Stimulated activated CD4-positive, alpha-beta T cell treated with anti-CD3 and anti-CD28 coated beads, Interleukin-4, amount 100 ng/mL, for 24 hours (primary cell): ENCODE measurements at regions not wholly inside any gene's neighbourhood (a gene's known extent, or its start where the extent isn't known, plus 50 kb on each side); places are given as distances from the start of the nearest gene placed in this dataset.
"Not testable (repeated sequence)": the region's sequence is repeated elsewhere in the genome, so short reads cannot be mapped to it uniquely, and the experiment has no call there.

Source experiments
- DNase-seq: peaks from one replicate; pipeline ENCODE4 v3.0.0-alpha.2; 2020

DNA sequence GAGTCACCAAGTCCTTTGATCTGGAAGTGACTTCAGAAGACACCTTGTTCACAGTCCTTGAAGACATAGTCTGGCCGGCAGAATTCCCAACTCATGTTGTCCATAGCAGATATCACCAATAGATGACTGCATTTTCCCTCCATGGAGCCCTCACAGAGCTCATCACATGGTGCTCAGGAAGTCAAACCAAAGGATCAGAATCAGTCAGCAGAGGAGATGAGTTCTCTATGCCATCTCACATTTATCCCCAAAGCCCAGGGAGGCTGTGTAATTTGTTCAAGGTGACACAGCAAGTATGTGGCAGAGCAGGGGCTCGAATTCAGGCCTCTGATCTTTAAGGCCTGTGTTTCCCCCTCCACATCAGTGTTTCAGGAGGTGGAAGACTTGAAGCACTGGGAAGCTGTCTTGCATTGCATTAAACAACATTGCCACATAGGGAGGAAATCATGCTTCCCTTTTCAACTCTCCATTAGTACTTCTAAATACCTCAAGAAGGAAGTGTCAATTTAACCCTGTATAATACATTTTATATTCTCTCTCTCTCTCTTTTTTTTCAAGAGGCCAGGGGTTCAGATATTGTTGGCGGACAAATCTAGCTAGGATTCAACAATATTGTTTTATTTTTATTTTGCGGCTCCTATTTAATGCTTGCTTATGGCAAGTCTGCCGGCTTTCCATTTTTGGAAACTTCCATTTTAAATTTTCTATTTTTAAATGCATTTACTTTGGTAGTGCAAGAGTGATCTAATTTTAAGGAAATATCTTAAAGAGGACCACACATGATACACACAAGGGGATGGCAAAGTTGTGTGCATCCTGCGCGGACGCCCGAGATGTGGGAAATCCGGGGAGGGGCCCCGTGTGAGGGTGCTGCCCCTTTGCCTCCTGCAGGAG lies 61.9 kb downstream of the NPIPB5 start:
- not testable (repeated sequence) for DNase-seq

- not testable (repeated sequence) for DNase-seq
Measured at GRCh38 chr16:22573225-22573530, 62.5 kb downstream of the NPIPB5 start.

DNA sequence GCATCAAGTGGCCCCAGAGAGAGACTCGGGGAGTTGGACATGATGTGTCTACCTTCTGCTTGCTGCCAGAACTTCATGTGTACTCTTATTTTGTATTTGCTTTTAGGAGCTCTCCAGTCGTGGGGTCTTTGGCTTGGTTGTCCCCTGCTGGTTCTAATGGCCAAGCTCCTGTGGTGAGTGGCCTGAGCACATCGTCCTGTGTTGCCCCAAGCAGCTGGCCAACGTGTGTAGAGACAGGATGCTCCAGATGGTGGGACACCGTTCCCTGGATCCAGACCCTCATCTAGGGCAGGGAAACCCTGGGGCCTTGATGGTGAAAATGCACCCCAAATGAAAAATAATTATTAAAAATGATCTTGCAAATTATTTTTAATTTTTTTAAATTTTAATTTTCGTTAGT lies 65.8 kb downstream of the NPIPB5 start:
- DNase-seq: not testable (repeated sequence)

DNA sequence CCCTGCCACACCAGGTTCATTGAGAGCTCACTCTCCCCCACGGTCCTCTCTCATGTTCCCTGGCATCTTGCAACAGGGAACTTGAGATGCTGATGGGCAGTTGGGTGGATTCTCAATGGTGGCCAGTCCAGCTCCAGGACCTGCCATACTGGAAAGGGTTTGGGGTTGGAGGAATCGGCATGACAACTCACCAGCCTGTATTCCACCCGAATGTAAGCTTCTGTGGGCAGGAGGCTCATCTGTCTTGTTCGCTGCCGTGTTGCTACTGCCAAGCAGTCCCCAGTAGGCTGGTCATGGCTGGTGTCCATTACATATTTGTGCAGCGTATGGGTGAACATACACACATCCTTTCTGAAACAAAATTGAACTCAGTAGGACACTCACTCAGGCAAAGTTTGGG lies 72.5 kb downstream of the NPIPB5 start:
- DNase-seq: not testable (repeated sequence)

- not testable (repeated sequence) for DNase-seq
Measured at GRCh38 chr16:22584459-22584858, 73.8 kb downstream of the NPIPB5 start.

- not testable (repeated sequence) for DNase-seq
Measured at GRCh38 chr16:22584941-22585340, 74.2 kb downstream of the NPIPB5 start.

DNA sequence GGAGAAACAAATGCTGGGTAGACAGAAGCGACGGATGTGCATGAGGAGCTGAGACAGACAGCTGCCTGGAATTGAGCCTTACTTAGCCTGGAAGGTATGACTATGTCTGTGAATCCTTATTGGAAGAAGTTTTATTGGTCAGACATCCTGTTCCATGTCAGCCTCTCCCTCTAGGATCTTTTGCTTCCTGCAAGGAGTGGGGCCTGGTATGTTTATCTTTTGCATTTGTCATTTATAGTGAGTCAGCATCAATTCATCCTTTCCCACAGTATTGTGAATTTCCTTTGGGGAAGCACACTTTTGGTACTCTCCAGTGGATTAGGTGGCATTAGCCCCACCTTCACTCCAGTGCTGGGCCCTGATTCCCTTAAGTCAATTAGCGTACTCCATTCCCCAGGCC lies 74.7 kb downstream of the NPIPB5 start:
- DNase-seq: not testable (repeated sequence)

GRCh38 chr16:22586732-22587131 lies 76.0 kb downstream of the NPIPB5 start:
- DNase-seq: not testable (repeated sequence)

DNA sequence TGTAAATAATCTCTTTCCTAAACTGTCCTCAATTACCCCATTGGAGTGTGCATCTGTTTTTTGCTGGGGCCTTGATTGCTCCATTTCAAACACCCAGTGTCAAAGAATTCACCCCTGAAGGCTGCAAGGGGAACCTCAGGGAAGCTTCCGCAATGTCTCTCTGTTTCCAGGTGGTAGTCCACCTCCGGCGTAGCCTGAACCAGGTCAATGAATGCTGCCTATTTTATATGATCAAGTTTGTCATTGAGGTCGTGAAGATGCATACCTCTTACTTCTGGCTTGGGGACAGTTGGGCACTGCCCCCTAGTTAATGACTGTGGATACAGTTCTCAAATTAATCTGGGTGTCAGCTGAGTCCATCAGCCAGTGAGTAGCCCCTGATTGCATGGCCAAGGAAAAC lies 79.1 kb downstream of the NPIPB5 start:
- DNase-seq: not testable (repeated sequence)

DNA sequence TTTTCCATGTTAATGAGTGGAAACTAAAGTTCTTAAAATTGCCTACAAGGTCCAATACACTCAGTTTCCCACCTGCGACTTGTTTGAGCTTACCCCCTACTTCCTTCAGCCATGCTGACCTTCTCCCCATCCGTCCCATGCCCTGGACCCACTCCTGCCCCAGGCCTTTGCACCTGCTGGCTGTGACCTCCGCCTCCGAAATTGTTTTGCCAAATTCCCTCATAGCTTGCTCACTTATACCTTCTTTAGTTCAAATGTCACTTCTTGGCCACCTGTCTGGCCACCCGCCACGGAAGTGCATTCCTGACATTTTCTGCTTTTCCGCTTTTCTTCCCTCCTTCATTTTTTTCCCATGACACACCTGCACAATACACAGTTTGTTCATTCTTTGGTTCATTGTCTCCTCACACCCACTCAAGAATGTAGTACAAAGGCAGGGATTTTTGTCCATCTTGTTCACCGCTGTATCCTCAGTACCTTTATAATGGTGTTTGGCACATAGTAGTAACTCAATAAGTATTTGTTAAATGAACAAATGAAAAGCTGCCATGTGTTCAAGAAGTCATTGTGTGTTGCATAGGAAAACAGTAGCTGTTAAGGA lies 85.9 kb downstream of the NPIPB5 start:
- DNase-seq: not testable (repeated sequence)

GRCh38 chr16:22603744-22604143 lies 93.1 kb downstream of the NPIPB5 start:
- not testable (repeated sequence) for DNase-seq

DNA sequence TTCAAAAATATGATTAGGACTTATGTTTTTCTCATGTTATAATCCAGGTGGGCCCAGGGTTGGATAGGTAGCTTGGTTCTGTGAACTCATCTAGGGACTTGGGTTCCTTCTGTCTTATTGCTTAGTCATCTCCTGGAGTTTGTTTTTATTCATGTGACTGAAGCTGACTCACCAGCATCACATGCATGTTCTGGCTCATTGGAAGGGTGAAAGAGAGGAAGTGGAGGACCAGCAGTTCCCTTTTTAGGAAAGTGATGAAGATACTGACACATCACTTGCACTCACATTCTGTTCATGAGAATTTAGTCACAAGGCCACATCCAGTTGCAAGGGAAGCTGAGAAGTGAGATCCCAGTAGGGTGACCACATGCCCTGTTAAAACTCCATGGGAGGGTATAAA lies 95.9 kb downstream of the NPIPB5 start:
- DNase-seq: not testable (repeated sequence)

DNA sequence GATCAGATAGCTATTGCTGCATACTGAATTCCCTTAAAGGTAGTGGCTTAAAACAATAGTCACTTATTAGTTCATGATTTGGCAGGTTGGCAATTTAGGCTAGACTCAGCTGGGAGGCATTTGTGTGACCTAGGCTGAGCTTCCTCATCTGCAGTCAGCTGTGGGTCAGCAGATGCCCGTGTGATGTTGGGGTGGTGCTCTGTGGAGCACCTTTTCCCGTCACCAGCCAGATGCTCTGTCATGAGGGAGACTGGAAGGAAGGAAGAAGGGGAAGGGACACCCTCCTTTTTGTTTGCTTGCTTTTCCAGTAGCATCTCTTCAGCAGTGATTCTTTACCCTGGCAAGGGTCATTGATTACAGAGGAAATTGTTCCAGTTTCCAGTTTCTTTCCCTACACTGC lies 99.1 kb downstream of the NPIPB5 start:
- DNase-seq: not testable (repeated sequence)

DNA sequence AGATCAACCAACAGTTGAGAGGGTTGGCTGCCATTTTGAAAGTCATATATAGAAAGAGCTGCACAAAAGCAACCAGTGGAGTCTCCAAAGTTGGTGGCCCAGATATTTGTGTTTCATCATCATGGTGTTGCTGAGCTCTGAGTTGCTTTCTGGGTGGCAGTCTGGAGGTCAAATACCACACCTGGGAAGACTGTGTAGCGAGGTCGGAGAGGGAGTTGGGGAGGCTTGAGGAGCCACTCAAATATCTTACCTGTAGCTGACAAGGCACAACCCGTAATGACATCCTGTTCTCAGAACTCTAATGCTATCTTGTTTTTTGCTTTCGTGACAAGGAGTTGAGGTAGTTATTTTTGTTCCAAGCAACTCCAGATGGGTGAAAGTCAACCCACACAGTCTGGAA lies 100.4 kb downstream of the NPIPB5 start:
- not testable (repeated sequence) for DNase-seq

DNA sequence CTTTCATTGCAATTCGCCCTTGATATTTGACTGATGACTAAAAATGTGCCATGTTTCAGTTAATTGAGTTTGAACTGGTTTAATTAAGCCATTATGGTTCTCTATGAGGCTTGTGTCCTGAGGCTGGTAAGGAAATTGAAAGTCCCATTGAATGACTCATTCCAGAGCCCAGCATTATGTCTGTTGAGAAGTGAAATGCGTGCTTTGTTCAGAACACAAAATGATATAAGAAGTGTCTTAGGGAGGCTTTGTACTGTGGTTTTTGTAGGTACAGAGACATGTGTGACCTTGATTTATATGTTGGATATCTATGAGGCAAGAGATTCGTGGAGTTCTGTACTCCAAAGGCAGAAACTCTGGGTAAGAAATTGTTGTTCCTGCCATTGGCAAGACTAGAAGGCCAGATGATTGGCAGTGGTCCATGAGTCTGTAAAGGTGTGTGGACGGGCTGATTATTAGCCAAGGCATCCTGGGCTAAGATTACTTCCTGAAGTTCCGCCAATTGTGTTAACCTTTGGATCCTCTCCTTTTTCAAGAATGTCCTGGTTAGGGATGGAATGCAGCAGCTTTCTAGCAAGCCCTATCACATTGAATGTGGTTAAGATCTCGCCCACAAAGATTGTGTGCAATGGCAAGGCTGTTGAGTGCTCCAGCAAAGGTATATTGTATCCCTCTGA lies 103.7 kb downstream of the NPIPB5 start:
- DNase-seq: no peak

- DNase-seq: no peak
Measured at GRCh38 chr16:22618842-22619241, 108.2 kb downstream of the NPIPB5 start.

GRCh38 chr16:22621586-22622155 lies 111.0 kb downstream of the NPIPB5 start:
- DNase-seq: no peak

DNA sequence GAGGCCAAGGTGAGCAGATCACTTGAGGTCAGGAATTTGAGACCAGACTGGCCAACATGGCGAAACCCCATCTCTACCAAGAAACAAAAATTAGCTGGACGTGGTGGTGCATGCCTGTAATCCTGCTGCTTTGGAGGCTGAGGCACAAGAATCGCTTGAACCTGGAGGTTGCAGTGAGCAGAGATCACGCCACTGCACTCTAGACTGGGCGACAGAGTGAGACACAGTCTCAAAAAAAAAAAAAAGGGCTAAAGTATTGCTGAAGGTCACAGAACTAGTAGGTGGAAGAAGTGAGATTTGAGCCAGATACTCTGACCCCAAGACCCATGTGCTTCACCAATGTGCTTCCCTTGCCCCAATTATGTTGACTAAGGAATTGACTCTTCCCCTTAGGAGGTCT lies 112.0 kb downstream of the NPIPB5 start:
- DNase-seq: no peak

DNA sequence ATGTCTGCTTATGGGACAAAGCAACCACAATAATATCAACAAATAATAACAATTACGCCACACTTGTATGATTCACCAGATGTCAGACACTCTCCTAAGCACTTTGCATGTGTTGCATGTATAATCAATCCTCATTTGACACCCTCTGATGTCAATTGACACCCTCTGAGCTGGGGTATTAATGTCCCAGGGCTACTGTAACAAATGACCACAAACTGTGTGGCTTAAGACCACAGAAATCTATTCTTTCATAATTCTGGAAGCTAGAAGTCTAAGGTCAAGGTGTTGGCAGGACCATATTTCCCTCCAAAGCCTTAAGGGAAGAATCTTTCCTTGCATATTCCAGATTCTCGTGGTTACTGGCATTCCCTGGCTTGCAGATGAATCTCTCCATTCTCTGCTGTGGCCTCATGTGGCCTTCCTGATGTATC lies 112.7 kb downstream of the NPIPB5 start:
- no peak for DNase-seq

DNA sequence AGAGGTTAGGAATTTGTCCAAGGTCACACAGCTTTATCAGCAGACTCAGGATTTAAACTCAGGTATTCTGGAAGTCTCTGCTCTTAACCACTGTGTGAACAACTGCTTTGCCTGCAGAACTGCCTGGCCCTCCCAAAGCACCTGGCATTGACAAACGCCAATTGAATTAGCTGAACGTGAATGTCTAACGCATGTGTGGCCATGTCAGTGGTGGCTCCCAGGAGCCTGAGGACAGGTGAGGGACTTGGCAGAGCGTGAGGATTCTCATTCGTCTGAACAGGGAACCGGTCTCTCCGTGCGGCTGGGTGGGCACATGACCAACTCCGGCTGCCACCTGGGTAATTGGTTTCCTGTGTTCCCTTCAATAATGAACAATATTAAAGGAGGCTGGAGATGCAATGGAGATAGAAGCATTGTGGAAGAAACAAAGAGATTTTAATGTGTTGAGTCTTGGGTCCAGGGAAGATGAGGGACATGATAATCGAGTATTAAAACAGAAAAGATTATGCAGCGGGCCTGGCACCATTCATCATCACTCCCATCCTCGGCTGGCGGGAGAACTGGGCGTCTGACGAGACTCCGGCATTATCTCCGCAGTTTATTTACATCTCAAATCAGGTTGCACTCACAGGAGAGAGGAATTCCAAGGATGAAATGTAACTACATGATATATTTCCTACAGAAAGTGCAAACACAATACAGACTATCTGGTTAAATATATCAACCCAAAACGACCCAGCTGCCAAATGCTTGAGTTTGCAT lies 113.5 kb downstream of the NPIPB5 start:
- no peak for DNase-seq

DNA sequence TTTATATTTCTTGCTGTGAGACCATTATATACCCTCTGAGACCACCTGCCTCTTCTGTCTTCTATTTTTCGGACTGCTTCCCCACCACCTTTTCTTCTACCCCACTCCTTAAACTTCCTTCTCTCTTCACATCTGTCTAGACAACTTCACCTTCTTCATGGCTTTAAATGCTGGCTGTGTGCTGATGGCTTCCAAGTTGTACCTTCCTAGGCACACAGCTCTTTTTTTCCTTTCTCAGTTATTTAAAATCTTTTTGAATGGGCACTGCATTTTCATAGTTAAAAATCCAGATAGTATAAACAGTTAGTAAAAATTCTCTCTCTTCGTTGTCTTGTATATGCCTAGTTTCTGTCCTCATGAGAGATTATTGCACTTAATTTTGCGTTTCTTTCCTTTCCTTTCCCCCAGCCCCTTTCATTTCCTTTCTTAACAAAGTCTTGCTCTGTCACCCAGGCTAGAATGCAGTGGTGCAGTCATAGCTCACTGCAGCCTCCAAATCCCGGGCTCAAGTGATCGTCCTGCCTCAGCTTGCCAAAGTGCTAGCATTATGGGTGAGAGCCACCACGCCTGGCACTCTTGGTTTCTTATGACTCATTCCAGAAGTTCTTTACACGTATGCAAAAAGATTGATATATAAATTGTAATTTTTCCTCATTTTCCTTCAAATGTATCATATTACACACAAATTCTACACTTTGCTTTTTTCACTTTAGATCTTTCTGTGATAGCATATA lies 114.3 kb downstream of the NPIPB5 start:
- no peak for DNase-seq

DNA sequence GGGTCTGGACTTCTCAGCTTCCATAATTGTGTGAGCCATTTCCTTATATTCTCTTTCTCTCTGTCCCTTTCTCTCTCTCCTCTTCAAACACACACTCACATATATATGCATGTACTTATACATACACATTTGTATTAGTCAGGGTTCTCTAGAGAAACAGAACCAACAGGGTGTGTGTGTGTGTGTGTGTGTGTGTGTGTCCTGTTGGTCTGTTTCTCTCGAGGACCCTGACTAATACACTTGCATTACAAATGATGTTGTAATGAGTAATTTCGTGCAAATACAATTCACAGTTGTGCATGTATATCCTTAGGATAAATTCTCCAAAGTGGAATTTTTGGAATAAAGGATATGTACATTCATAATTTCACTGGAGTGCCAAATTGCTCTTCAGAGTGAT lies 115.3 kb downstream of the NPIPB5 start:
- DNase-seq: no peak
